K562 (cell line): ENCODE measurements at regions not wholly inside any gene's neighbourhood (a gene's known extent, or its start where the extent isn't known, plus 50 kb on each side); places are given as distances from the start of the nearest gene placed in this dataset.

Experiments used
- ATAC-seq: fragments of 200-7000 bp; cut with Tn5 transposase; 3 replicates; pipeline ENCODE4 v1.9.1; 2020; ENCODE audit warnings: moderate library complexity
- BruUV-seq: library from RNA; stranded (reverse); fragments of 400-500 nt; replicated peaks from 2 replicates; lab custom pipeline; 2021; lab: Mats Ljungman, UMichigan
- CTCF ChIA-PET: fragments of 300-600 bp; formaldehyde crosslinking; extraction: SDS; loops from one replicate; lab custom pipeline; 2021; ENCODE audit warnings: low intra/inter-chr PET ratio; lab: Yijun Ruan, JAX
- POLR2A ChIA-PET: fragments of 300-600, 350-650 bp; sonication (Branson Sonifier 250); formaldehyde crosslinking; extraction: SDS; loops from one replicate; lab custom pipeline; 2021; ENCODE audit warnings: antibody characterized with exemption, inconsistent platforms; lab: Yijun Ruan, JAX
- DNase-seq, 4 experiments: peaks; one replicate each; pipeline versions ENCODE4 v3.0.0 to v3.0.0-alpha.2; 2011 to 2018; ENCODE audit warnings: low spot score in 3 of 4, mixed read lengths in 3 of 4; ENCODE audit errors: extremely low read depth in 1 of 4
- FAIRE-seq: peaks from 2 replicates; lab custom pipeline; 2011; peaks lifted over from hg19 to GRCh38; lab: Jason Lieb, UNC
- H2AFZ ChIP-seq: 2 replicates; pipeline ENCODE4 v1.6.0; 2011; ENCODE audit warnings: low read depth, low read length, control low read depth, inconsistent platforms
- H3K27ac ChIP-seq: fragments of 200-600 bp; 3 replicates; pipeline ENCODE4 v1.8.0; 2011; ENCODE audit warnings: low read depth, mild to moderate bottlenecking, control low read depth, inconsistent platforms, low read length, moderate library complexity, mixed read lengths; ENCODE audit errors: extremely low read depth
- H3K27me3 ChIP-seq, 2 experiments: fragments of 300-600 bp in 1 of 2; 2 replicates in 1 of 2; 3 replicates in 1 of 2; pipeline versions ENCODE4 v1.6.0 to v1.8.0; 2011; ENCODE audit warnings: inconsistent platforms in 2 of 2, low read length in 2 of 2, mild to moderate bottlenecking in 1 of 2, mixed read lengths in 1 of 2, moderate library complexity in 1 of 2; ENCODE audit not compliant: control insufficient read depth in 2 of 2, insufficient read depth in 2 of 2
- H3K36me3 ChIP-seq: fragments of 300-600 bp; 3 replicates; pipeline ENCODE4 v1.8.0; 2011; ENCODE audit warnings: mild to moderate bottlenecking, low read length, inconsistent platforms; ENCODE audit not compliant: control insufficient read depth, insufficient read depth
- H3K4me1 ChIP-seq, 2 experiments: fragments of 200-600 bp in 1 of 2; replicated peaks in 1 of 2; 2 replicates in 1 of 2; 3 replicates in 1 of 2; pipeline versions ENCODE4 v1.5.1 to v1.8.0; 2011; ENCODE audit warnings: inconsistent platforms in 2 of 2, low read length in 2 of 2, mild to moderate bottlenecking in 1 of 2, mixed read lengths in 1 of 2, moderate library complexity in 1 of 2; ENCODE audit not compliant: control insufficient read depth in 2 of 2, insufficient read depth in 2 of 2
- H3K4me2 ChIP-seq: 2 replicates; pipeline ENCODE4 v1.6.1; 2011; ENCODE audit warnings: low read length, control low read depth, inconsistent platforms, mixed read lengths; ENCODE audit not compliant: insufficient read depth
- H3K4me3 ChIP-seq: fragments of 200-600 bp; sonication (generic), shearing (Covaris generic); 2 replicates; pipeline ENCODE4 v1.5.1; 2016; ENCODE audit warnings: control low read depth, inconsistent platforms
- H3K79me2 ChIP-seq: fragments of 200-600 bp; 3 replicates; pipeline ENCODE4 v1.8.0; 2011; ENCODE audit warnings: low read length, inconsistent platforms; ENCODE audit not compliant: control insufficient read depth, insufficient read depth
- H3K9ac ChIP-seq, 2 experiments: 2 replicates each; pipeline versions ENCODE4 v1.6.0 to v1.6.1; 2011; ENCODE audit warnings: low read depth in 2 of 2, low read length in 2 of 2, control low read depth in 1 of 2, inconsistent platforms in 1 of 2, mild to moderate bottlenecking in 1 of 2, mixed read lengths in 1 of 2; ENCODE audit not compliant: insufficient read depth in 1 of 2
- H3K9me1 ChIP-seq: one replicate; pipeline ENCODE4 v1.6.0; 2011; ENCODE audit warnings: inconsistent platforms, mild to moderate bottlenecking, low read length, moderate library complexity; ENCODE audit not compliant: control insufficient read depth, insufficient read depth
- H3K9me3 ChIP-seq: replicated peaks from 2 replicates; pipeline ENCODE4 v1.5.1; 2011; ENCODE audit warnings: low read depth, low read length, inconsistent platforms; ENCODE audit not compliant: control insufficient read depth, insufficient read depth
- H4K20me1 ChIP-seq: replicated peaks from 2 replicates; pipeline ENCODE4 v1.6.1; 2011; ENCODE audit warnings: low read length, inconsistent platforms, mixed read lengths; ENCODE audit not compliant: control insufficient read depth, insufficient read depth
- BCLAF1 ChIP-seq, 2 experiments: fragments of 450-650 bp in 1 of 2; IDR thresholded peaks; 2 replicates each; pipeline ENCODE4 v1.6.1; 2011 to 2017; ENCODE audit warnings: low read depth in 2 of 2, antibody characterized with exemption in 1 of 2, borderline replicate concordance in 1 of 2, low read length in 1 of 2, mild to moderate bottlenecking in 1 of 2, mixed read lengths in 1 of 2; ENCODE audit not compliant: control insufficient read depth in 1 of 2
- BRCA1 ChIP-seq, 2 experiments: fragments of 450-650 bp in 1 of 2; sonication (generic) in 1 of 2; formaldehyde crosslinking in 1 of 2; IDR thresholded peaks; 2 replicates each; pipeline versions ENCODE4 v1.5.0 to v1.6.1; 2017 to 2020; ENCODE audit warnings: mild to moderate bottlenecking in 1 of 2, missing genetic modification reagents in 1 of 2
- CHCHD3 ChIP-seq: fragments of 250-450 bp; sonication (Bioruptor Pico); IDR thresholded peaks from 2 replicates; pipeline ENCODE4 v2.1.2; 2022; ENCODE audit warnings: mild to moderate bottlenecking
- CREBBP ChIP-seq: IDR thresholded peaks from one replicate; pipeline ENCODE4 v1.6.1; 2012; ENCODE audit warnings: low read depth, mild to moderate bottlenecking, control low read depth, inconsistent platforms, low read length
- JUND ChIP-seq, 2 experiments: IDR thresholded peaks; 2 replicates in 1 of 2; 3 replicates in 1 of 2; pipeline ENCODE4 v1.6.1; 2011; ENCODE audit warnings: borderline replicate concordance in 2 of 2, low read depth in 2 of 2, low read length in 2 of 2, improper control_type of control experiment in 1 of 2, missing biosample characterization in 1 of 2, missing genetic modification characterization in 1 of 2, missing genetic modification reagents in 1 of 2
- KHSRP ChIP-seq: fragments of 450-650 bp; IDR thresholded peaks from 2 replicates; pipeline ENCODE4 v1.6.1; 2017
- LEF1 ChIP-seq: fragments of 450-650 bp; IDR thresholded peaks from 2 replicates; pipeline ENCODE4 v1.6.1; 2016; ENCODE audit warnings: mild to moderate bottlenecking
- MAZ ChIP-seq, 2 experiments: fragments of 450-650 bp in 1 of 2; sonication (generic) in 1 of 2; formaldehyde crosslinking; IDR thresholded peaks in 1 of 2; conservative IDR thresholded peaks in 1 of 2; 2 replicates each; pipeline versions ENCODE4 v1.4.0 to v1.5.0; 2020; ENCODE audit warnings: mild to moderate bottlenecking in 1 of 2, missing genetic modification reagents in 1 of 2
- NRF1 ChIP-seq, 2 experiments: fragments of 450-650 bp; IDR thresholded peaks in 1 of 2; conservative IDR thresholded peaks in 1 of 2; 2 replicates each; pipeline ENCODE4 v1.6.1; 2014; ENCODE audit warnings: mild to moderate bottlenecking in 2 of 2
- POLR3G ChIP-seq: IDR thresholded peaks from 2 replicates; pipeline ENCODE4 v1.6.1; 2011; ENCODE audit not compliant: insufficient read length, insufficient replicate concordance; ENCODE audit errors: extremely low read depth
- PTBP1 ChIP-seq: fragments of 200-400 bp; formaldehyde crosslinking; IDR thresholded peaks from 2 replicates; pipeline ENCODE4 v1.6.1; 2017; ENCODE audit warnings: low read depth, low read length
- RBM22 ChIP-seq: fragments of 200-400 bp; formaldehyde crosslinking; IDR thresholded peaks from 2 replicates; pipeline ENCODE4 v1.6.1; 2018; ENCODE audit warnings: low read length, low read depth; ENCODE audit not compliant: poor library complexity, severe bottlenecking
- RBM25 ChIP-seq: fragments of 200-400 bp; formaldehyde crosslinking; IDR thresholded peaks from 2 replicates; pipeline ENCODE4 v1.6.1; 2018; ENCODE audit warnings: low read length, low read depth, moderate library complexity; ENCODE audit not compliant: severe bottlenecking
- RNF2 ChIP-seq: sonication (generic); IDR thresholded peaks from 2 replicates; pipeline ENCODE4 v1.6.1; 2016
- SAFB2 ChIP-seq: fragments of 200-400 bp; formaldehyde crosslinking; IDR thresholded peaks from 2 replicates; pipeline ENCODE4 v1.6.1; 2018; ENCODE audit warnings: borderline replicate concordance, low read length, low read depth, moderate library complexity; ENCODE audit not compliant: severe bottlenecking
- ZBTB7A ChIP-seq: IDR thresholded peaks from 2 replicates; pipeline ENCODE4 v1.6.1; 2011; ENCODE audit warnings: low read depth, mild to moderate bottlenecking, low read length, moderate library complexity, borderline replicate concordance; ENCODE audit not compliant: control insufficient read depth
- ZNF165 ChIP-seq: fragments of 250-450 bp; sonication (Bioruptor Pico); IDR thresholded peaks from 2 replicates; pipeline ENCODE4 v1.4.0; 2020; ENCODE audit warnings: borderline replicate concordance
- ZNF3 ChIP-seq: fragments of 250-450 bp; sonication (Bioruptor Pico); IDR thresholded peaks from 2 replicates; pipeline ENCODE4 v1.5.0; 2021; ENCODE audit warnings: mild to moderate bottlenecking, moderate library complexity
- ZNF408 ChIP-seq: fragments of 250-450 bp; sonication (Bioruptor Pico); IDR thresholded peaks from 2 replicates; pipeline ENCODE4 v1.4.0; 2020; ENCODE audit warnings: low read depth, mild to moderate bottlenecking, moderate library complexity
- ZNF75A ChIP-seq: fragments of 450-650 bp; formaldehyde crosslinking; IDR thresholded peaks from 2 replicates; pipeline ENCODE4 v1.4.0; 2020; ENCODE audit warnings: mild to moderate bottlenecking
- WGBS: fragments of 100-300 bp; shearing (Covaris generic); methylation state at CpG from one replicate; pipeline ENCODE4 v1.1.6; 2016; ENCODE audit warnings: low coverage, mixed read lengths; ENCODE audit not compliant: insufficient coverage; ENCODE audit errors: missing lambda C conversion rate; 5-methylcytosine and 5-hydroxymethylcytosine counted together
- in situ Hi-C: fragments of 300-500 bp; cut with MboI; formaldehyde crosslinking; loops from 4 replicates; pipeline ENCODE4 v1.15.0; 2018; ENCODE audit warnings: inconsistent platforms, mixed read lengths
- intact Hi-C: fragments of 100-400 bp; cut with micrococcal nuclease; formaldehyde crosslinking; loops from 2 replicates; pipeline ENCODE4 v1.14.2; 2022

GRCh38 chr10:121096617-121097431 is 245.7 kb downstream of the WDR11 start:
- CTCF ChIA-PET = no interaction called here
- Histone ChIP-seq H3K27me3 (no peaks in the 10 kb centered on the region), H2AFZ (no peak overlapping the region), H3K9ac (no peak overlapping the region), H3K4me1 (no peaks in the 10 kb centered on the region), H3K4me2 (no peak overlapping the region), H3K36me3 (no peaks in the 10 kb centered on the region), H4K20me1 (no peaks in the 10 kb centered on the region), H3K4me3 (no peak overlapping the region), H3K79me2 (no peaks in the 10 kb centered on the region), H3K9me3 (no peaks in the 10 kb centered on the region), H3K9me1 (no peaks in the 10 kb centered on the region), H3K27ac (no peak overlapping the region)
- intact Hi-C loops (no loop called here), in situ Hi-C loops (no loop called here)
- POLR2A ChIA-PET = interaction anchor here (0.6 kb wide), 1 partner anchor 120 kb away, joined by 3 read pairs; no protein-coding TSS in a partner anchor
- peak in 1 of 4 experiments; percentile 3 for DNase-seq
- FAIRE-seq = no peak
- ATAC-seq = no peak
- WGBS = 5% methylated on average over 7 of the region's 8 CpGs
- no TSS peak for BruUV-seq
- no peak for TF ChIP-seq JUND (IDR thresholded peaks at IDR 0.05; ENCODE audit: borderline replicate concordance, low read depth, low read length)
- TF ChIP-seq JUND (tag; IDR thresholded peaks at IDR 0.05; ENCODE audit: borderline replicate concordance, low read depth, low read length) = peak; percentile 13; the same call in 1 of the 3 replicates
- no peak for TF ChIP-seq SAFB2
- no peak for TF ChIP-seq ZNF165 (CRISPR knock-in tag)
- no peak for TF ChIP-seq RNF2
- TF ChIP-seq BCLAF1 (IDR thresholded peaks at IDR 0.05; ENCODE audit: borderline replicate concordance in 1 of 2, control insufficient read depth in 1 of 2, low read depth in 2 of 2, low read length in 1 of 2) = no peak
- TF ChIP-seq ZNF3 (CRISPR knock-in tag) = no peak
- TF ChIP-seq PTBP1 = no peak
- no peak for TF ChIP-seq ZNF75A (CRISPR knock-in tag)
- TF ChIP-seq CHCHD3 = no peak
- TF ChIP-seq NRF1 (conservative IDR thresholded peaks at IDR 0.05 in 1 of 2, IDR thresholded peaks at IDR 0.05 in 1 of 2) = no peak
- TF ChIP-seq RBM25 = no peak
- TF ChIP-seq RBM22 = no peak
- no peak for TF ChIP-seq BRCA1 (IDR thresholded peaks at IDR 0.05)
- TF ChIP-seq BRCA1 (CRISPR knock-in tag; IDR thresholded peaks at IDR 0.05) = no peak
- no peak for TF ChIP-seq MAZ (CRISPR knock-in tag; conservative IDR thresholded peaks at IDR 0.05 in 1 of 2, IDR thresholded peaks at IDR 0.05 in 1 of 2)
- no peak for TF ChIP-seq LEF1
- no peak for TF ChIP-seq ZNF408 (CRISPR knock-in tag)
- TF ChIP-seq POLR3G = no peak
- no peak for TF ChIP-seq KHSRP
- TF ChIP-seq ZBTB7A = no peak
- TF ChIP-seq CREBBP = no peak
